ENCODE measurements at regions not wholly inside any gene's neighbourhood (a gene's known extent, or its start where the extent isn't known, plus 50 kb on each side); places are given as distances from the start of the nearest gene placed in this dataset.

DNA sequence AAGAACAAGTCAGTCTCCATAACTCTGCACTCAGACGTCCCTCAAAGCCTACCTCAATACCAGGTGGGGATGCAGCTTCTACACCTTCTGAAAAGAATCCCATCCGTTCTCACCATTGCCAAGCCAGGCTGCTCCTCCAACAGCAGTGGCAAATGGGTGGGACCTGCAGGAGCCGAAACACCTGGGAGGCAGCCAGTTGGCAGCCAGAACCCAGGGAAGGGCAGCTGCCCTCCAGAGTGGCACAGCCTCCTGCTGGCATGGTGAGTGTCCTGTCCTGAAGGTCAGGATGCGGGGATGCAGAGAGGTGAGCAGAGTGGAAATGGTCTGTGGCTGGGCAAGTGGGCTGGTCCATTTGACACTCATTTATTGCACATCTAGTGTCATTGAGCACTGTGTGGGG lies 210.6 kb upstream of the CDH4 start:
- H3K4me1 Mint-ChIP-seq (ENCODE audit: low read depth) = no peaks in the 10 kb centered on the region
- no peaks in the 10 kb centered on the region for H3K36me3 Mint-ChIP-seq (ENCODE audit: low read depth)
- TF ChIP-seq, protein P1, sequence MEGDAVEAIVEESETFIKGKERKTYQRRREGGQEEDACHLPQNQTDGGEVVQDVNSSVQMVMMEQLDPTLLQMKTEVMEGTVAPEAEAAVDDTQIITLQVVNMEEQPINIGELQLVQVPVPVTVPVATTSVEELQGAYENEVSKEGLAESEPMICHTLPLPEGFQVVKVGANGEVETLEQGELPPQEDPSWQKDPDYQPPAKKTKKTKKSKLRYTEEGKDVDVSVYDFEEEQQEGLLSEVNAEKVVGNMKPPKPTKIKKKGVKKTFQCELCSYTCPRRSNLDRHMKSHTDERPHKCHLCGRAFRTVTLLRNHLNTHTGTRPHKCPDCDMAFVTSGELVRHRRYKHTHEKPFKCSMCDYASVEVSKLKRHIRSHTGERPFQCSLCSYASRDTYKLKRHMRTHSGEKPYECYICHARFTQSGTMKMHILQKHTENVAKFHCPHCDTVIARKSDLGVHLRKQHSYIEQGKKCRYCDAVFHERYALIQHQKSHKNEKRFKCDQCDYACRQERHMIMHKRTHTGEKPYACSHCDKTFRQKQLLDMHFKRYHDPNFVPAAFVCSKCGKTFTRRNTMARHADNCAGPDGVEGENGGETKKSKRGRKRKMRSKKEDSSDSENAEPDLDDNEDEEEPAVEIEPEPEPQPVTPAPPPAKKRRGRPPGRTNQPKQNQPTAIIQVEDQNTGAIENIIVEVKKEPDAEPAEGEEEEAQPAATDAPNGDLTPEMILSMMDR (IDR thresholded peaks at IDR 0.05) = no peak
- no peak overlapping the region for H3K4me3 Mint-ChIP-seq (ENCODE audit: unreplicated experiment)
- H3K27ac Mint-ChIP-seq (ENCODE audit: unreplicated experiment) = no peak overlapping the region
- H3K27me3 Mint-ChIP-seq (ENCODE audit: low read depth) = peaks cover 1% of the 10 kb centered on the region
- H3K9me3 Mint-ChIP-seq (ENCODE audit: low read depth) = no peaks in the 10 kb centered on the region
- DNase-seq (ENCODE audit: low spot score) = no peak

DNA sequence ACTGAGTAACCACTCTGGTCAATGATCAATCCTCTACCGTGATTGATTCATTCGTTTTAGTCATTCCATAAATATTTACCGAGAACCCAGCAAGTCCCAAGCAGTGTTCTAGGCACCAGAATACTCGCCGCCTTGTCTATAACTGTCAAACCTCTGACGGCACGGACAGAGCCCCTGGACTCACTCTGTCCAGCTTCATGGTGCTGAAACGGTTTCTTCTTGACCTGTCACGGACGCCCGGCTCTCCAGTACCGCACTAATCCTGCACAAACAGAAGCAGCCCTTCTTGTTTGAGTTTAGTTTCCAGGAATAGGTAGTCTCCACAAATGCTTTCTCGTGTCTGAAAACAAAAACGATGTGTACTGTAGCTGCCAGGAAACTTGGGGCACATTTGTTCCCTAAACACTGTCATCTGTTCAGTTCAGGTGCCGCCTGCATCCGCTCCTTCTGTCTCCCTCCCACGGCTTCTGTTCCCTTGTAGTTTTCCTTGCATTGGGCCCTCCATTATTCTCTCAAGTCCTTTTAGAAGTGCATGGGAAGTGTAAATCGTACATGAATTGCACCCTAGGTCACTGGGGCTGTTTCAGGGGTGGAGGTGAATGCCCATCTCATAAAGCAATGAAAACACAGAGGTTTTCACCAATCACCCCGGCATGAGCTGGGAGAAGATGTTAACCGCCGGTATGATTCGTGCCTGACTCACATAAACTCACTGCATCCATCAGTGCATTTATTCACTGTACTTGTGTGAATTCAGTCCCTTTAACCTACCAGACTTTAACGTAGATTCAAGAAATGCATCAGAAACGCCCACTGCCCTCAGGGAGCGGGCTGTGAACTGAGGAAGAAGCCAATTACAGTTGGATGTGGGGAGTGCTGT lies 209.3 kb upstream of the CDH4 start:
- DNase-seq (ENCODE audit: low spot score) = no peak
- no peaks in the 10 kb centered on the region for H3K9me3 Mint-ChIP-seq (ENCODE audit: low read depth)
- no peak overlapping the region for H3K4me3 Mint-ChIP-seq (ENCODE audit: unreplicated experiment)
- no peaks in the 10 kb centered on the region for H3K36me3 Mint-ChIP-seq (ENCODE audit: low read depth)
- no peak overlapping the region for H3K27ac Mint-ChIP-seq (ENCODE audit: unreplicated experiment)
- peaks cover 2% of the 10 kb centered on the region for H3K27me3 Mint-ChIP-seq (ENCODE audit: low read depth)
- H3K4me1 Mint-ChIP-seq (ENCODE audit: low read depth) = no peaks in the 10 kb centered on the region
- TF ChIP-seq, protein P1 (IDR thresholded peaks at IDR 0.05) = no peak

- H3K4me3 Mint-ChIP-seq (ENCODE audit: unreplicated experiment) = no peak overlapping the region
- peaks cover 2% of the 10 kb centered on the region for H3K27me3 Mint-ChIP-seq (ENCODE audit: low read depth)
- TF ChIP-seq, protein P1 (IDR thresholded peaks at IDR 0.05) = no peak
These were observed 208.4 kb upstream of the CDH4 start for GRCh38 chr20:61043681-61044080.

GRCh38 chr20:61044499-61044898 lies 207.6 kb upstream of the CDH4 start:
- DNase-seq (ENCODE audit: low spot score) = no peak

More at GRCh38 chr20:61043681-61044080, 208.4 kb upstream of the CDH4 start:
- Mint-ChIP-seq H3K4me1 (ENCODE audit: low read depth) (no peaks in the 10 kb centered on the region), H3K27ac (ENCODE audit: unreplicated experiment) (no peak overlapping the region), H3K9me3 (ENCODE audit: low read depth) (peaks cover 1% of the 10 kb centered on the region), H3K36me3 (ENCODE audit: low read depth) (no peaks in the 10 kb centered on the region)
- no peak for DNase-seq (ENCODE audit: low spot score)

DNA sequence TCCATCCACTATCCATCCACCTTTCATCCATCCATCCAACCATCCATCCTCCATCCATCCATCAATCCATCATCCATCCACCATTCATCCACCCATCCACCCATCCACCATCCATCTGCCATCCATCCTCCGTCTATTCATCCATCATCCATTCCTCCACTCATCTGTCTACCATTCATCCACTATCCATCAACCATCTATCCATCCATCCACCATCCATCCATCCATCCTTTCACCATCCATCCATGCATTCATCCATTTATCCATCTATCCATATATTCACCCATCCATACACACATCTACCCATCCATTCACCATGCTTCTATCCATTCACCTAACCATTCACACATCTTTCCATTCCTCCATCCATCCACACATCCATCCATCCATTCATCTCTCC lies 207.0 kb upstream of the CDH4 start:
- H3K4me3 Mint-ChIP-seq (ENCODE audit: unreplicated experiment) = no peak overlapping the region
- TF ChIP-seq, protein P1 (IDR thresholded peaks at IDR 0.05) = no peak
- H3K27ac Mint-ChIP-seq (ENCODE audit: unreplicated experiment) = no peak overlapping the region
- H3K4me1 Mint-ChIP-seq (ENCODE audit: low read depth) = no peaks in the 10 kb centered on the region
- peaks cover 3% of the 10 kb centered on the region for H3K9me3 Mint-ChIP-seq (ENCODE audit: low read depth)
- peaks cover 2% of the 10 kb centered on the region for H3K27me3 Mint-ChIP-seq (ENCODE audit: low read depth)
- no peaks in the 10 kb centered on the region for H3K36me3 Mint-ChIP-seq (ENCODE audit: low read depth)
- no peak for DNase-seq (ENCODE audit: low spot score)

More at GRCh38 chr20:61044499-61044898, 207.6 kb upstream of the CDH4 start:
- TF ChIP-seq, protein P1 (IDR thresholded peaks at IDR 0.05) = peak; percentile 40
- no peaks in the 10 kb centered on the region for H3K36me3 Mint-ChIP-seq (ENCODE audit: low read depth)
- H3K27me3 Mint-ChIP-seq (ENCODE audit: low read depth) = peaks cover 2% of the 10 kb centered on the region
- peaks cover 3% of the 10 kb centered on the region for H3K9me3 Mint-ChIP-seq (ENCODE audit: low read depth)
- H3K4me1 Mint-ChIP-seq (ENCODE audit: low read depth) = no peaks in the 10 kb centered on the region
- H3K27ac Mint-ChIP-seq (ENCODE audit: unreplicated experiment) = no peak overlapping the region
- no peak overlapping the region for H3K4me3 Mint-ChIP-seq (ENCODE audit: unreplicated experiment)
